GM21447 (cell line): ENCODE measurements at regions not wholly inside any gene's neighbourhood (a gene's known extent, or its start where the extent isn't known, plus 50 kb on each side); places are given as distances from the start of the nearest gene placed in this dataset.
"Not testable (repeated sequence)": the region's sequence is repeated elsewhere in the genome, so short reads cannot be mapped to it uniquely, and the experiment has no call there.

ENCODE experiments used
- ATAC-seq: cut with Tn5 transposase; IDR thresholded peaks from one replicate; pipeline ENCODE4 v1.9.1; 2021; ENCODE audit not compliant: unreplicated experiment

DNA sequence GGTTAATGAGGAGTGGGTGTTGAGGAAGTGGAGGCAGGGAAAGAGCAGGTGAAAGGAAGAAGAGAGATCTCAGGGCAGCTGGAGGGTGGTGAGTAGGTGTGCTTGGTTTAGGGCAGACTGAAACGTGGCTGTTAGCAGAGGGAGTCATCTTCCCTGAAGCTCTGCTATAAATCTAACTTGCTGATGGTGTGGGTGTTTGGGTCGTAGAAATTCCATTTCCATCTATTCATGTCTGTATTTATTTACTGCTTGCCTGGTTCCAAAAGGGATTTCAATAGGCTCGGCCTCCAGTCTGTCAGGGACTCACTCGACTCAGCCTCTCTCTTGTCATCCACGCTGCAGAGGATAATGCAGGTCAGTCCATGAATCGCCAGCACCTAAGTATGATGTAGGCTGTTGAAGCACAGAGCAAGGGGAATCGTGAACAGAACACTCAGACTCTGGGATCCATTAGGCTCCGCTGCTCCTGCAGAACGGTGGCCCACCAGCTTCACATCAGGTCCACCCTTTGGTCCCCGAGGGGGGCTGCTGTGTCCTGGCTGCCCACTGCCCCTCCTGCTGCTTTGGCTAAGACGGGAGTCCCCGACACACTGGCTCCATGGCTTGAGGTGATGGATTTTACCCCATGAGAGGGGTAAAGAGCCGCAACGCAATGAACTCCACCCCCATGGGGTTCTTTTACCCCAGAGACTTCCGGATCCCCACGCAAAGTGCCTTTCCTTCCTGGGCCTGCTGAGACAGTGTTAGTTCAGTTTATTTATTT lies 156.2 kb downstream of the RHOU start:
- ATAC-seq: no peak

DNA sequence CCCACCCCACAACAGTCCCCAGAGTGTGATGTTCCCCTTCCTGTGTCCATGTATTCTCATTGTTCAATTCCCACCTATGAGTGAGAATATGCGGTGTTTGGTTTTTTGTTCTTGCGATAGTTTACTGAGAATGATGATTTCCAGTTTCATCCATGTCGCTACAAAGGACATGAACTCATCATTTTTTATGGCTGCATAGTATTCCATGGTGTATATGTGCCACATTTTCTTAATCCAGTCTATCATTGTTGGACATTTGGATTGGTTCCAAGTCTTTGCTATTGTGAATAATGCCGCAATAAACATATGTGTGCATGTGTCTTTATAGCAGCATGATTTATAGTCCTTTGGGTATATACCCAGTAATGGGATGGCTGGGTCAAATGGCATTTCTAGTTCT lies 156.9 kb downstream of the RHOU start:
- ATAC-seq: not testable (repeated sequence)

DNA sequence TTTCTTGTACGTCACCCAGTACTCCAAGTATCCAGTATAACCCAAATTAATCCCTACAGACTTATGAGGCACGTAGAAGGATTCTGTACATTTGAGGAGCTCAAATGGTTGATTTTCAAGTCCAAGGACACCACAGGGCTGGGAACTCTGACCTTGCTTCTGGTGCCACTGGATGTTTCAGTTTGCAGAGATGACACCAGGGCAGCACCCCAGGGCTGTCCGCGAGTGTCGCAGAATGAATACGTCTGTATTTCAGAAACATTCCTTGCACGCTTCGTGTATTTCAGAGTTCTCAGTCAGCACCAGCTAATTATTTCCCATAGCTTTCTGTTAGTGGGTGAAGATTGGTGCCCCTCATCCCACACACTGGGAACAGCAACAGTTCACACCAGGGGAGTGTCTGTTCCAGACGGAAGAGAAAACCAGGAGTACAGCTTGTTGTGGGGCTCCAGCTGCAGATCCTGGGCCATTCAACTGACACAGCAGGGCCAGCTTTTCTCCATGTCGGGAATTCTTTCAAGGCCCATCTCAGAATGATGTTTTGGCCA lies 159.2 kb downstream of the RHOU start:
- no peak for ATAC-seq

DNA sequence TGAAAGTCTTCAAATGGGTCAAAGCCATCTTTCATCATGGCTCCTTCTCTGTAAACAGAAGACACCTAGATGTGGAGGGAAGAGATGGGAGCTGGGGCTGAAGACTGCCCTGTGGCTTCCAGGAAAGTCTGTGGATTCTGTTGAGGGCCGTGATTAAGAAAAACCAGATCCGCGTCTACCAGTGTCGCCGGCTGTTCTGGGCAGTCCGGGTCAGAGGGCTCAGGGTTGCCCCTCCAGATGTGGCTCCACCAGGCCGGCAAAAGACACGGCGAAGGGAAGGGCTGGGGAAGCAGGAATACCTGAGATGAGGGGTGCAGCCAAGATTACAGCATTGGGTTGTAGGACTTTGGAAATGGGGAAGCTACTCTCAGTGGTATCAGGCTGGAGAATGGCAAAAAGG lies 162.6 kb downstream of the RHOU start:
- ATAC-seq: no peak

DNA sequence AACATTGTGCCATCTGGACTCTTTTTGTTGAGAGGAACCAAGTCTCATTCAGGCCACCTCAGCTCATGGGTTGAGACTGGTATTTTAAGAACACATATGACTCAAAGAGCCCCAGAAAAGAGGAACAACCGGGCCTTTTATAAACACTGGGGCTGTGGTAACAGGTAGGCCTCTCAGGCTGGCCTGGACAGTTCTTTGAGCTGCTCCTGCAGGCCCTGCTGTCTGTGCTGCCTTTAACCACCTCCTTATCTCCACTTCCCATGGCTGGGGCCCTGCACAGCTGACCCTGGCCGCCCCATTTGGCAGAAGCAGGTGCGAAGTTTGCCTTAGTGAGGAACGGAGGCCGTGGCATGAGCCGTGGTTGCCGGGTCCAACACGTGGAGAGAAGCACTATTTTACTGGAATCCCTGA lies 163.3 kb downstream of the RHOU start:
- no peak for ATAC-seq

DNA sequence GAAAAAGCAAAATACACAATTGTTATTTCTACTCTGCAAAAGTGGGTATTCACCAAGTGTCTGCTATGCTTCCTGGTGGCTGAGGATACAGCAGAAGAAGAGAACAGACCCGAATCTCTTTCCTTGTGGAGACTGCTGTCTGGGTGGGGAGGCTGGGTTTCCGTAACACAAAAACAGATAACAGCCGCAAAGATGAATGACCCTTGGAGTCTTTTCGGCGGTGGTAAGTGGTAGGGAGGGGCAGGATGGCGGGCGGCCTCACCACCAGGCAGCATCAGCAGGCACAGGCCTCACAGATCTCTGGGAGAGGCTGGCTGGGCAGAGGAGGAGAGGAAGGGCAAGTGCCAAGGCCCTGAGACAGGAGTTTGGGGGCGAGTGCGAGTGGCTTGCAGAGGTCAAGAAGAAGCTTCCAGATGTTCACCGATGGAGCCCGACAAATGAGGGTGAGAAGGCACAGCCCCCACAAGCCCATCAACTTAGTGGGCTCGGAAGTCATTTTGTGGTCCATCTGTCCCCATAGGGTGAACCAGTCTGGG lies 164.2 kb downstream of the RHOU start:
- ATAC-seq: no peak

DNA sequence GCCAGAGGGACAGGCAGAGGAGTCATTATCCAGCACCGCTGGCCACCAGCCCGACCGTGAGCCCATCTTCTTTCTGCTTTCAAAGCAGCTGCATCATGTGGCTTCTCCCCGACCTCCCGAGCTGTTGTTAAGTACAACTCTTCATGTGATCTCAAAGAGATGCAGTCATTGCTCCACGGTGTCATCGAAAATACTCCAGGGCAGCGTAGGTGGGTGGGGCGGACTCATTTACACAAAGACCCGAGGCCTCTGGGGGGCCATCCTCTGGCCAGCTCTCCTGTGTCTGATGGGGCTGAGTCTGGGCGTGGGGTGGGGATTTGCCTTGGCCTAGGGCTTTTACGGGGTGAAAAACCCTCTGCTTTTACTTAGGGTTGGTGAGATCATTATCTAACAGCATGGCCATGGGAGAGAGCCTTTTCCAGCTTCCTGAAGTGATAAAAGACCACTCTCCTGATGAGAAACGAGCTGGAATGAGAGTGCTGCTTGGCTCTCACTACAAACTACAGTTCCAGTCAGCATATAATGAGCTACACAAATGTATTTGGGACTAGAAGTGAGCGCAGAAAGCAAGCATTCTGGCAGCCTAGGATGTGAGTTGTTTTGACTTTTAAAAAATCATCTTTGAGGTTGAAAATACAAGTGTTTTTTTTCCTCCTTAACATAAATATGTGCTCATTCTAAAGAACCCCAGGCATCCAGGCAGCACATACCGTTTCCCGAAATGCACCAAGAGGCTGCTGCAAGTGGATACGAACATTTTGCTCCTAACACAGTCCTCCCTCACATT lies 165.0 kb downstream of the RHOU start:
- no peak for ATAC-seq

DNA sequence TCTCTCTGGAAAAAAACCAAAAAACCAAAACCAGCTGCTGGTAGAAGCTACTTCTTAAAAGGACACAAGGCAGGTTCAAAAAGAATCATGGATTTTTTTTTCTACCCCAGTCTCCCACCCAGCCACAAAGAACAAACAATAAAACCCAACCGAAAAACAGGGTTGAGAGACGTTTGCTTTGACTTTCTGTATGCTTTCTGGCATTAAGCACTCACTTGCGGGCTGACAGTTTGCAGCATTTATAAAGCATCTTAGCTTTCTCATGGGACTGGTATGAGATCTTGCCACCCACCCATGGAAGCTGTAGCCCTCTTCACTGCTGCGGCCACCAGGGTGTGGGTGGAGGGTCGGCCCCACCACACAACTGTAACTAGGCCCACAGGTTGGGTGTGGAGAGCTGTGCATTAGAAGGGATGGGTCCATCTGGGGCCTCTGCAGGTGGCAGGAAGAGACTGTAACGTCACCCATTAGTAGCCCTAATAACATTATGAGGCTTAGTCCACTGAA lies 165.7 kb downstream of the RHOU start:
- ATAC-seq: no peak

DNA sequence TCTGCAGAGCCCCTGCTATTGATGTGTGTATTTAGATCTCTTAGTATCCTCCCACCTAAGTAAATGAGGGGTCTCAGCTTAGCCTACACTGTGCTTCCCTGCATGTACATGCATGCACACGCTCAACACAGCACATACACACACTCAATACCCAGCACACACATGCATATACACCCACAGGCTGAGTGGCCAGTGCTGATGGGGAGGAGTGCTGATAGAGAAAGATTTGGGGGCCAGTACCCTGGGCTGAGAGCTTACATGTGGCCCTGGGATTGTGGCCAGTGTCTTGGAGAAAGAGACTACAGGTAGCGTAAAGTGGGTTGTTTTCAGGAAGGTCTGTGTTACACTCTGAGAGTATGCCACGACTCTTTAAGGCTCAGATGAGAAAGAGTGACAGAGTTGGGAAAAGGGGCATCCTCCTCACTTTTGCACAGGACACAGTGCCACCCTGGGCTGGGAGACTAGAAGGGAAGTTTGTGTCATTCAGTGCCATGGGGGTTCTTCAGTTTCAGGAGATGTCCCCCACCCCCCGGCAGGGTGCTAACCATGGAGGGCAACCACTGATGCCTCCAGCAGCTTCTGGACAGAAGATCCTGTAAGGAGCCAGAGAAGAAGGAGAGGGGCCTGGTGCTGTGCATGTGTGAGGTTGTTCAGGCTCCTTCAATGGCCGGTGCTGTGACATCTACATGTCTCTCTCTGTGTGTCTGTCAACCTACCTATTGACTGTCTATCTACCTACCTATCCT lies 166.8 kb downstream of the RHOU start:
- ATAC-seq: no peak

DNA sequence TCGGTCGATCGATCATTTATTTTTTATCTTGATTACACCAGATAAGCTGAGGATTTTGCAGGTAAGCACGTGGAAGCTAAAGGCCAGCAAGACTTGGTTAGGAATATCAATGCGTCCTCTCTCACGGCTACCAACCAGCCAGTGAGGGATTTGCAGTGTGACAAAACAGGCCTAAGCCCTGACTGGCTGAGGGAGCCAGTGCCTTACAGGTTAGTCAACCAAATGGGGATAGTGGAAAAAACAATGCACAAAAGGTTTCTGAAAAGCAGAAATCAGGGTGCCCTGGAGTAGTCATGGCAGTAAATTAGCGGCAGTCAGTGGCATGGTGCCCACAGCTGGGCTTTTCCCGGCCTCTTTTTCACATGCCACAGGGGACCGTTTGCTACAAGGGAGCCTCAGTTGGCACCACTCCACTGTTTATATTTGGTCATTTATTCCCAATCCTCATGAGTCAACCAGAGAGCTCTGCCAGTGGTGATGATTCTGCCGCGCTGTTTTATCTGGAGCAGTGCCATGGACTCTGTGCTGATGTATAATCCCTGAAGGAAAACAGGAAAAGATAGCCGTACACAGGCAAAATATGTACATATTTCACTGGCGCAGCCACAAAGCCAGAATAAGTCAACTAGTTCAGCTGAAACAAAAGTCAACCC lies 167.6 kb downstream of the RHOU start:
- no peak for ATAC-seq

DNA sequence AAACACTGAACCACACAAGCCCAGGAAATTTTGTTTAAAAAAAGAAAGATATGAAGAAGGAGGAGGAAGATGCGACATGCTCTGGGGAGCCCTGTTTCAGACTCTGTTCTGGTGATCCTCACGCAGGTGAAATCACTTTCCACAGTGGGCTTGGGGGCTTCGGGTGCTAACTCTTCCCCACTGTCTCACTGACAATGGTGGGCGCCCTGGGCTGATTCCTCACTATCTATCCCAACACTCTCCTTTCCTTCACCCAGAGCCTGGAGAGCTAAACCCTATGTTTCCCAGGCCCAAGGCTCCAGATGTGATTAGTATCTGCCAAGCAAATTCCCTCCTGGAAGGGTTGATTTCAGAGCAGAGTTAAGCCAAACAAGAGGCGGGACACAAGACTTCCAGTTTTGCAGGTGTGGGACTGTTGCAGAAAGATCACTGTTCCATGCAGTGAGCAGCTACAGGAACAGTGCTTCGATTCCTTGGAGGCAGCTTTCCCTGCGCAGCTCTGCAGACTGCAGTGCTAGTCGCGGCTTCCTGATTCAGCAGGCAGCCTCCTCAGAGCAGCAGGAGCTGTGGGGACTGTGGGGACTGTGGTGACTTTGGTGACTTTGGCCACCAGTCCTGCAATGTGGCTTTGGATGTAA lies 168.3 kb downstream of the RHOU start:
- no peak for ATAC-seq

DNA sequence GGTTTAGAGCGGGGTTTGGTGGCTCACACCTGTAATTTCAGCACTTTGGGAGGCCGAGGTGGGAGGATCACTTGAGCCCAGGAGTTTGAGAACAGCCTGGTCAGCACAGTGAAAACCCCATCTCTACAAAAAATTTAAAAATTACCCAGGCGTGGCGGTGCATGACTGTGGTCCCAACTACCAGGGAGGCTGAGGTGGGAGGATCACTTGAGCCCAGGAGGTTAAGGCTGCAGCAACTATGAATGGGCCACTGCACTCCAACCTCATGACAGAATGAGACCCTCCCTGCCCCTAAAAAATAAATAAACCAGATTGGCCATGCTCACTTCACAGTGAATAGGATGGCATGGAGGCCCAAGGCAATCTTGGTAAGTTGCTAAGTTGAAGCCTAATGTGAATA lies 168.9 kb downstream of the RHOU start:
- ATAC-seq: no peak

DNA sequence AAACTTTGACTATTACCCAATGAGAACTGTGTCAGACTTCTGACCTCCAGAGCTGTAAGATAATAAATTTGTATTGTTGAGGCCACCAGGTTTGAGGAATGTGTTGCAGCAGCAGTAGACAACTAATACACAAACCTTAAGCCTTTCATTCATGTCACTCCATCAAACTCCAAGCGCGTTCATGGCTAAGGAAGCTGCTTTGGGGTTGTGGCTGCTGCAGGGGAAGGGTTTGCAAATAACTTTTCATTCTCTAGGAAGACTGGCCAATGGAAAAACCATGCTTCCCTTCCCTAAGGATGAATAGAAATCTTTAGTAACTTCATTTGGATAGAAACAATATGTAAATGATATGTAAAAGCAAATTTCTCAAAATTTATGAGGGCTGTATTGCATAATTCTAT lies 170.4 kb downstream of the RHOU start:
- ATAC-seq: no peak

DNA sequence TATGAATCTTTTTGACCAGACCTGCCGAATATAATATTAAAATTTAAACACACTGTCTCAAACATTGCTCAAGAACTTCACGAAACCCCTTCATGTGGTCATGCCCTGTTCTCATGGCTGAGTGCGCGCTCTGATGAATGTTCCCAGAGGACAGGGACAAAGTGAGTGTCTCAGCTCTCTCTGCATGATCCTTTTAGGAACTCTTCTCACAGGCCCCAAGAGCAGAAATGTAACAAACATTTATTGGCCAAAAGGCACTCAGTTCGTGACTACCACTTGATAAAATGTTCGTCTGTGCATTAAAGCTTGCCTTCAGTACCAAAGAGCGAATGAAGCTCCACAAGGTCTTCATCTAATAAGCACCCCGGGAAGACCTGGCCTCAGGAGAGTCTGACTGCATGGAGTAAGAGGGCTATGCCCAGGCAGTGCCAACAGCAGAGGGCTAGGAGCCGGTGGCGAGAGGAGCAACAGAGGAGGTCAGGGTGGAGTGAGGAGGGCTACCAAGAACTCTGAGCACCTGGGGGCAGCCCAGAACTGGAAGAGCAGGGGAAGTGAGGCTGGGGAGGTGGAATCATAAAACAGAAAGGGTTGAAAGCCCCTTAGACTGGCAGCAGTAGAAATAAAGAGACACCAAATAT lies 171.1 kb downstream of the RHOU start:
- no peak for ATAC-seq

DNA sequence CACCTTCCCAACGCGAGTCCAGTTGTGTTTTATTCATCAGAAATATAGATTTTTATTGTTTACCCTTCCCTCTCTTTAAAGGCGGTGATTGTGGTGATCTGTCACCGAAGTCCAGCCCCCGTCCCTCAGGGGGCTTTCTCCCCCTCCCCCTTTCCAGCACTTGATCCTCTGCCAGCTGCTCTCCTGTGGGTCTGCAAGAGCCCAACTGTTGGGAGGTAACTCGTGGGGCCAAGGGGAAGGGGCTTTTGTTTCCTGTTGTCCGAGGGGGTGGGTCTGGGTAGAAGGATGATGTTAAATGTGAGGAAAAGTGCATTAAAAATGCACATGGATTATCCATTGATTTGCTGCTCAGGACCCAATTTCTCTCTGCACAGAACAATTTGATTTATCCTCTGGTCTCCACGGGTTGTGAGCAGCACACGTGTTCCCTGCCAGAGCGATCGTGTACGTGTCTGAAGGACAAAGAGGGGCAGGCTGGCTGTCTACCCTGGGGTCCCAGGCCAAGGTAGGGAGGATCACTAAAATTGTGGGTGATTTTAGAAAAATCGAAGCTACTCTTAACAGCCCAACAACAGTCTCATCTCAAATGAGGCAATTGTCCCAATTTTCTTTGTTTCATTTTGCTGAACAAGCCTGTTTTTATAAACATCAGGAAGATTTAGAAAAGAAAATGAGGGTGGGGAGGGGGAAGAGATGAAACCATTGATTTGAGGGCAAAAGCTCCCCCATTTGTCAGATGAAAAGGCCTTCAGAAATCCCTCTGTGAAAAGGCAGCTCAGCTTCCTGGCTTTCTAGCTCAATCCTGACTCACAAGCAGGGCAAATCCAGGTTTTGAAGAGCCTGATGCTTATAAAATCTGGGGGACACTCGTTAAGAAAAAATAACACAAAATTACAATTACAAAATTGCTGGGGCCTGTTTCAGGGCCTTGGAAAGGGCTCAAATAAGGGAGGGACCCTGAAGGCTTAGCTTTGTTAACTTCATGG lies 176.2 kb downstream of the RHOU start:
- no peak for ATAC-seq

DNA sequence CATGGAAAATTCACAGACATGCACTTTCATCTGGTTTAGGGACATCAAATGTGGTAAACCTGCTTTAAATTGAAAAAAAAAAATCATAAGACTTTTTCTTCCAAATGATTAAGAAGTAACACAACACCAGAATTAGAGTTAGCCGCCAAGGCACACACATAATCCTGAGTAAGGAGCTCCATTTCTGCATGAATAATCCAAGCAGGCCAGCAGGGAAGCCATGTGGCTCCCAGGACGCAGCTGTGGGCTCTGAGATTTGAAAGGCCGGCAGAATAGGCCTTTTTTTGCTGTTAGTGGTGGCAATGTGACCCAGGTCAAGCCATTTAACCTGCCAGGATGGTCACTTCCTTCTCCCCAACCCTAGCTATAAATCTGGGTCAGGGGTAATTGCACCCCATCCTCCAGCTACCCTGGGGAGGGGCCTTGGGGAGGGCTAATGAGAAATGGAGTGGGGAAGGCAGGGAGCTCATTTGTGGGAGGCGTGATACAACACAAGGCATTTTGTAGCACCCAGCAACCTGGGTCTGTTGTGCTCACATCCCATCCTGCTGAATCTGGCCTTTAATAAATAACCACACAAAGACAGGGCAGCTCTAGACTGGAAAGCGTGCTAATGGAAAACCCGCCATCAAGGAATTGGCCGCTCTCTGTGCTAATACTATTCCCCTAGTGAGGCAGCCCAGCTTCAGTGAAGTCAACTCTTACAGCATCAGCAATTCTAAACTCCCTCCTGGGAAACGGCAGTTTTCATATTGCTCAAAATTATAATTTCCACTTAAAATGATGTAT lies 178.5 kb downstream of the RHOU start:
- ATAC-seq: no peak

DNA sequence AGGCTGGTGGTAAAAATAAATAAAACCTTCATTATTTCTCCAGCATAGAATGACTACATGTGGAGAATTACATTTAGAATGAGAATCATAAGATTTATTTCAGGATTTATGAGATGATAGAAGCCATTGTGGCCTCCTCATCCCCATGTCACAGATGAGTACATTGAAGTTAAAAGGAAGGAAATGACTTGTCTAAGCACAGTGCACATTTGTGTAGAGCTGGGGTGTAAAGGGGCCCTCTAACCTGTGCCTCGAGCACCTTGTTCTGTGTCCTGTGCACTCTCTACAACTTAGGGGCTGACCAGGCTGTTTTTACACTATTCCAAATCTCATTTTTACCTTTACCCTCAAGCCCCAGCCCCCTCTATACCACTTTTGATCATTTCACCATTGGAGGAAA lies 179.4 kb downstream of the RHOU start:
- ATAC-seq: no peak

DNA sequence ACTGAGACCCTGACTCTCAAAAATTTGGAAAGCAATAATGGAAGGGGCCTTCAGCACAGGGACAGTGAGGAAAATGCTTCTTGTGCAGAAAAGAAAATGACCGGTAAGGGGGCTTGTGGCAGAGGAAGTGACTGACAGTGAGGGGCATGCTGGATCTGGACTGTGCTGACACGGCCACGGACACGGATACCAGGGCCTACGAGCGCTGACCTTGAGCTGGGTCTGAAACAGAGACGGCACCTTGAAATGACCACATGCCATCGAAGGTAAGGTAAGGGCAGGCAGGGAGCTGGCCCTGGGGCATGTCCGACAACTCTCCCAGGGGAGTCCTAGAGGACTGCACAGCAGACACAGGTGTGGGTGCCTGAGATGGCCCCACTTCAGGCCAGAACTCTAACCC lies 182.1 kb downstream of the RHOU start:
- no peak for ATAC-seq
